Ovary (tissue), 3 donors: ENCODE measurements at regions not wholly inside any gene's neighbourhood (a gene's known extent, or its start where the extent isn't known, plus 50 kb on each side); places are given as distances from the start of the nearest gene placed in this dataset.

ENCODE experiments used
- EP300 ChIP-seq: sonication (generic); formaldehyde crosslinking; IDR thresholded peaks from one replicate; pipeline ENCODE4 v1.6.1; 2017; ENCODE audit warnings: antibody characterized with exemption
- POLR2A ChIP-seq: fragments of 450-650 bp; IDR thresholded peaks from one replicate; pipeline ENCODE4 v1.6.1; 2017; ENCODE audit warnings: antibody characterized with exemption, mild to moderate bottlenecking, moderate library complexity
- TF ChIP-seq, protein P1 (sequence below), 3 donors: fragments of 450-650 bp in 2 of 3; fragments of 200-600 bp in 1 of 3; IDR thresholded peaks; one replicate each; pipeline versions ENCODE4 v1.5.1 to v1.8.0; 2016 to 2022; ENCODE audit warnings: antibody characterized with exemption in 3 of 3, mild to moderate bottlenecking in 1 of 3
- donor health status: DM: no; HTN: no; CAD: no.

DNA sequence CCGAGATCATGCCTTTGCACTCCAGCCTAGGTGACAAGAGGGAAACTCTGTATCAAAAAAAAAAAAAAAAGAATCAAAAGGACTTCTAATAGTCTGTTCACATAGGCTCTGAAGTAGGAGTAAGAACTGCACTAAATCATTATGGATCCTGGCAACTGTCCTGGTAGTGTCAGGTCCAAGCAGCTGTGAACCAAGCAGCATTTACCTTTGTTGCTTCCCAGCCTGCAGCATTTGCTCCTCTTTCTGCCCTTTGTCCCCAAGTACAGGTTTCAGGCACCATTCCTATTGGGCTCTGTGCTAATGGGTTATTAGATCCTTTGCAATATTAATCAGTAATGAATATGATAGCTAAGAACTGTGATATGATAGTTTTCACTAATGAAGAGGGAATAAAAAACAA is 77.4 kb upstream of the NBEA start:
- TF ChIP-seq, protein P1, sequence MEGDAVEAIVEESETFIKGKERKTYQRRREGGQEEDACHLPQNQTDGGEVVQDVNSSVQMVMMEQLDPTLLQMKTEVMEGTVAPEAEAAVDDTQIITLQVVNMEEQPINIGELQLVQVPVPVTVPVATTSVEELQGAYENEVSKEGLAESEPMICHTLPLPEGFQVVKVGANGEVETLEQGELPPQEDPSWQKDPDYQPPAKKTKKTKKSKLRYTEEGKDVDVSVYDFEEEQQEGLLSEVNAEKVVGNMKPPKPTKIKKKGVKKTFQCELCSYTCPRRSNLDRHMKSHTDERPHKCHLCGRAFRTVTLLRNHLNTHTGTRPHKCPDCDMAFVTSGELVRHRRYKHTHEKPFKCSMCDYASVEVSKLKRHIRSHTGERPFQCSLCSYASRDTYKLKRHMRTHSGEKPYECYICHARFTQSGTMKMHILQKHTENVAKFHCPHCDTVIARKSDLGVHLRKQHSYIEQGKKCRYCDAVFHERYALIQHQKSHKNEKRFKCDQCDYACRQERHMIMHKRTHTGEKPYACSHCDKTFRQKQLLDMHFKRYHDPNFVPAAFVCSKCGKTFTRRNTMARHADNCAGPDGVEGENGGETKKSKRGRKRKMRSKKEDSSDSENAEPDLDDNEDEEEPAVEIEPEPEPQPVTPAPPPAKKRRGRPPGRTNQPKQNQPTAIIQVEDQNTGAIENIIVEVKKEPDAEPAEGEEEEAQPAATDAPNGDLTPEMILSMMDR (IDR thresholded peaks at IDR 0.05) = no peak
- no peak for TF ChIP-seq EP300
- TF ChIP-seq POLR2A = no peak
